ENCODE measurements at regions not wholly inside any gene's neighbourhood (a gene's known extent, or its start where the extent isn't known, plus 50 kb on each side); places are given as distances from the start of the nearest gene placed in this dataset.
"Not testable (repeated sequence)": the region's sequence is repeated elsewhere in the genome, so short reads cannot be mapped to it uniquely, and the experiment has no call there.

GRCh38 chr12:25800101-25800500 lies 158.4 kb upstream of the RASSF8 start:
- DNase-seq (peak; percentile 64), ATAC-seq (peak; percentile 55)
- H3K27ac ChIP-seq (ENCODE audit: low read length): no peak overlapping the region
- no peaks in the 10 kb centered on the region for H3F3A ChIP-seq (ENCODE audit: low read length, unreplicated experiment)
- no peaks in the 10 kb centered on the region for H3K27me3 ChIP-seq (ENCODE audit: low read length)
- no peak for TF ChIP-seq EZH2 (IDR thresholded peaks at IDR 0.05; ENCODE audit: low read length, unreplicated experiment)
- no peak for TF ChIP-seq EZH2phosphoT487 (IDR thresholded peaks at IDR 0.05; ENCODE audit: borderline replicate concordance, low read length)
- no peak for TF ChIP-seq CTCF (conservative IDR thresholded peaks at IDR 0.05; ENCODE audit: low read depth, low read length)
- ChIA-PET POLR2A (ENCODE audit: unreplicated experiment) (no interaction called here), CTCF (interaction anchor here (0.6 kb wide), 1 partner anchor 239 kb away, joined by 3 read pairs; no protein-coding TSS in a partner anchor)
- H3K9me3 ChIP-seq (ENCODE audit: low read length): no peaks in the 10 kb centered on the region
- H2AFZ ChIP-seq (ENCODE audit: low read length): no peak overlapping the region
- no peaks in the 10 kb centered on the region for H3K36me3 ChIP-seq (ENCODE audit: low read depth, low read length)
- no peaks in the 10 kb centered on the region for H3K9me2 ChIP-seq (replicated peaks; ENCODE audit: low read length)
- intact Hi-C loops (cut with micrococcal nuclease): no loop called here
- H3K9ac ChIP-seq (ENCODE audit: low read length): no peak overlapping the region
- no peak overlapping the region for H3K4me3 ChIP-seq (ENCODE audit: low read length)
- H3K79me2 ChIP-seq (ENCODE audit: low read length): no peaks in the 10 kb centered on the region
- peak overlapping the region; percentile 16 for H3K4me2 ChIP-seq (ENCODE audit: low read length)
- H4K20me1 ChIP-seq (ENCODE audit: low read length): no peaks in the 10 kb centered on the region
- H3K4me1 ChIP-seq (ENCODE audit: insufficient read depth, low read length): peaks cover 36% of the 10 kb centered on the region
- BruUV-seq (replicated peaks): no TSS peak

- H3F3A ChIP-seq (ENCODE audit: low read length, unreplicated experiment): no peaks in the 10 kb centered on the region
- no peaks in the 10 kb centered on the region for H3K9me3 ChIP-seq (ENCODE audit: low read length)
- H3K27ac ChIP-seq (ENCODE audit: low read length): no peak overlapping the region
- ChIA-PET POLR2A (ENCODE audit: unreplicated experiment) (no interaction called here), CTCF (no interaction called here)
- TF ChIP-seq EZH2phosphoT487 (IDR thresholded peaks at IDR 0.05; ENCODE audit: borderline replicate concordance, low read length): no peak
- no peak for TF ChIP-seq EZH2 (IDR thresholded peaks at IDR 0.05; ENCODE audit: low read length, unreplicated experiment)
- TF ChIP-seq CTCF (conservative IDR thresholded peaks at IDR 0.05; ENCODE audit: low read depth, low read length): no peak
- H2AFZ ChIP-seq (ENCODE audit: low read length): no peak overlapping the region
- ATAC-seq: no peak
- no peak overlapping the region for H3K4me2 ChIP-seq (ENCODE audit: low read length)
- H4K20me1 ChIP-seq (ENCODE audit: low read length): no peaks in the 10 kb centered on the region
- intact Hi-C loops (cut with micrococcal nuclease): no loop called here
- no peak overlapping the region for H3K4me3 ChIP-seq (ENCODE audit: low read length)
- DNase-seq: peak; percentile 50
- no peak overlapping the region for H3K9ac ChIP-seq (ENCODE audit: low read length)
- no peaks in the 10 kb centered on the region for H3K9me2 ChIP-seq (replicated peaks; ENCODE audit: low read length)
- no peaks in the 10 kb centered on the region for H3K27me3 ChIP-seq (ENCODE audit: low read length)
- H3K4me1 ChIP-seq (ENCODE audit: insufficient read depth, low read length): peaks cover 31% of the 10 kb centered on the region
- BruUV-seq (replicated peaks): no TSS peak
- H3K36me3 ChIP-seq (ENCODE audit: low read depth, low read length): no peaks in the 10 kb centered on the region
- H3K79me2 ChIP-seq (ENCODE audit: low read length): no peaks in the 10 kb centered on the region
Observed at GRCh38 chr12:25801734-25802133, 156.7 kb upstream of the RASSF8 start.

GRCh38 chr12:25802143-25802542 lies 156.3 kb upstream of the RASSF8 start:
- H3K27me3 ChIP-seq (ENCODE audit: low read length): no peaks in the 10 kb centered on the region
- no peaks in the 10 kb centered on the region for H3K36me3 ChIP-seq (ENCODE audit: low read depth, low read length)
- no peaks in the 10 kb centered on the region for H3K9me3 ChIP-seq (ENCODE audit: low read length)
- ATAC-seq (no peak), DNase-seq (no peak)
- no peak overlapping the region for H3K4me3 ChIP-seq (ENCODE audit: low read length)
- no peak for TF ChIP-seq CTCF (conservative IDR thresholded peaks at IDR 0.05; ENCODE audit: low read depth, low read length)
- no peak for TF ChIP-seq EZH2 (IDR thresholded peaks at IDR 0.05; ENCODE audit: low read length, unreplicated experiment)
- no peak for TF ChIP-seq EZH2phosphoT487 (IDR thresholded peaks at IDR 0.05; ENCODE audit: borderline replicate concordance, low read length)
- no peak overlapping the region for H2AFZ ChIP-seq (ENCODE audit: low read length)
- H3K79me2 ChIP-seq (ENCODE audit: low read length): no peaks in the 10 kb centered on the region
- no peaks in the 10 kb centered on the region for H4K20me1 ChIP-seq (ENCODE audit: low read length)
- no peak overlapping the region for H3K9ac ChIP-seq (ENCODE audit: low read length)
- ChIA-PET CTCF (no interaction called here), POLR2A (ENCODE audit: unreplicated experiment) (no interaction called here)
- no peak overlapping the region for H3K4me2 ChIP-seq (ENCODE audit: low read length)
- H3K4me1 ChIP-seq (ENCODE audit: insufficient read depth, low read length): peaks cover 31% of the 10 kb centered on the region
- no peaks in the 10 kb centered on the region for H3F3A ChIP-seq (ENCODE audit: low read length, unreplicated experiment)
- no peak overlapping the region for H3K27ac ChIP-seq (ENCODE audit: low read length)
- intact Hi-C loops (cut with micrococcal nuclease): no loop called here
- no TSS peak for BruUV-seq (replicated peaks)
- no peaks in the 10 kb centered on the region for H3K9me2 ChIP-seq (replicated peaks; ENCODE audit: low read length)

- H3K9ac ChIP-seq (ENCODE audit: low read length); H3K27me3 ChIP-seq (ENCODE audit: low read length); H3K4me2 ChIP-seq (ENCODE audit: low read length); H3K27ac ChIP-seq (ENCODE audit: low read length); BruUV-seq (replicated peaks); ATAC-seq; H3K9me2 ChIP-seq (replicated peaks; ENCODE audit: low read length); H3K36me3 ChIP-seq (ENCODE audit: low read depth, low read length); H2AFZ ChIP-seq (ENCODE audit: low read length); H3K4me3 ChIP-seq (ENCODE audit: low read length); POLR2A ChIA-PET (ENCODE audit: unreplicated experiment); H3K9me3 ChIP-seq (ENCODE audit: low read length); intact Hi-C loops (cut with micrococcal nuclease); H3K79me2 ChIP-seq (ENCODE audit: low read length); H4K20me1 ChIP-seq (ENCODE audit: low read length); H3F3A ChIP-seq (ENCODE audit: low read length, unreplicated experiment); DNase-seq; CTCF ChIA-PET: not testable (repeated sequence)
- peaks cover 23% of the 10 kb centered on the region for H3K4me1 ChIP-seq (ENCODE audit: insufficient read depth, low read length)
Observed at GRCh38 chr12:25803029-25803664, 155.3 kb upstream of the RASSF8 start.
